Astrocyte of the cerebellum (primary cell): ENCODE measurements at regions not wholly inside any gene's neighbourhood (a gene's known extent, or its start where the extent isn't known, plus 50 kb on each side); places are given as distances from the start of the nearest gene placed in this dataset.
"Not testable (repeated sequence)": the region's sequence is repeated elsewhere in the genome, so short reads cannot be mapped to it uniquely, and the experiment has no call there.

Experiments
- DNase-seq: peaks from one replicate; pipeline ENCODE4 v3.0.0-alpha.2; 2011; ENCODE audit warnings: low read depth
- H3K4me3 ChIP-seq: 2 replicates; pipeline ENCODE4 v1.5.1; 2011; ENCODE audit warnings: mild to moderate bottlenecking, low read depth, low read length, moderate library complexity
- in situ Hi-C: cut with HindIII; loops from 2 replicates; pipeline ENCODE4 v1.10.0; 2017; ENCODE audit warnings: low sequenced_read_pairs
- TF ChIP-seq, protein P1 (sequence below): IDR thresholded peaks from 2 replicates; pipeline ENCODE4 v1.5.1; 2012; ENCODE audit warnings: low read length, low read depth, moderate library complexity, mild to moderate bottlenecking; ENCODE audit errors: missing control alignments

DNA sequence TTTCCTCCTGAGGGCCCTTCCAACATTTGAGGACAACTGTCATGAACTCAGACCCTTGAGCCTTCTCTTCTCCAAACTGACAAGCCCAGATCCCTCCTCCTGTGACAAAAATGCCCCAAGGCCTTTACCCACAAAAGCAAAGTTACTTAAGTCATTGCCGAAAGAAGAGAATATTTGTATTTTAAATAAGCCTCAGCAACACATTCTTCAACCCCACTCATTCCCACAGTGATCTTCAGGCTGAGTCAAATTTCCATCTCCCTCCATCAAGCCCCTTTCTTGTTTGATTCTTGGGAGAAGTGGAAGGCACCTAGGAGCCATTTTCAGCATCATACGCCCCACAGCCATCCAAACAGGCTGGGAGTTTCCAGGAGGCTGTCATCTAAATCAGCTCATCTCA lies 150.8 kb upstream of the PDE1C start:
- no peak for DNase-seq
- H3K4me3 ChIP-seq, result no peak overlapping the region
- in situ Hi-C loops, result no loop called here
- TF ChIP-seq, protein P1, sequence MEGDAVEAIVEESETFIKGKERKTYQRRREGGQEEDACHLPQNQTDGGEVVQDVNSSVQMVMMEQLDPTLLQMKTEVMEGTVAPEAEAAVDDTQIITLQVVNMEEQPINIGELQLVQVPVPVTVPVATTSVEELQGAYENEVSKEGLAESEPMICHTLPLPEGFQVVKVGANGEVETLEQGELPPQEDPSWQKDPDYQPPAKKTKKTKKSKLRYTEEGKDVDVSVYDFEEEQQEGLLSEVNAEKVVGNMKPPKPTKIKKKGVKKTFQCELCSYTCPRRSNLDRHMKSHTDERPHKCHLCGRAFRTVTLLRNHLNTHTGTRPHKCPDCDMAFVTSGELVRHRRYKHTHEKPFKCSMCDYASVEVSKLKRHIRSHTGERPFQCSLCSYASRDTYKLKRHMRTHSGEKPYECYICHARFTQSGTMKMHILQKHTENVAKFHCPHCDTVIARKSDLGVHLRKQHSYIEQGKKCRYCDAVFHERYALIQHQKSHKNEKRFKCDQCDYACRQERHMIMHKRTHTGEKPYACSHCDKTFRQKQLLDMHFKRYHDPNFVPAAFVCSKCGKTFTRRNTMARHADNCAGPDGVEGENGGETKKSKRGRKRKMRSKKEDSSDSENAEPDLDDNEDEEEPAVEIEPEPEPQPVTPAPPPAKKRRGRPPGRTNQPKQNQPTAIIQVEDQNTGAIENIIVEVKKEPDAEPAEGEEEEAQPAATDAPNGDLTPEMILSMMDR, result no peak

DNA sequence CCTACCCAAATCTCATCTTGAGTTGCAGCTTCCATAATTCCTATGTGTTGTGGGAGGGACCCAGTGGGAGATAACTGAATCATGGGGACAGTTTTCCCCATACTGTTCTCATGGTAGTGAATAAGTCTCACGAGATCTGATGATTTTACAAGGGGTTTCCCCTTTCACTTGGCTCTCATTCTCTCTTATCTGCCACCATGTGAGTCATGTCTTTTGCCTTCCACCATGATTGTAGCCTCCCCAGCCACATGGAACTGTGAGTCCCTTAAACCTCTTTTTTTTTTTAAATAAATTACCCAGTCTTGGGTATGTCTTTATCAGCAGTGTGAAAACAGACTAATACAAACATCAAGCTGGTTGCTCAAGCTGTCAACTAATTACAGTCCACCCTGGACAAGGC lies 149.6 kb upstream of the PDE1C start:
- DNase-seq, in situ Hi-C loops: not testable (repeated sequence)

DNA sequence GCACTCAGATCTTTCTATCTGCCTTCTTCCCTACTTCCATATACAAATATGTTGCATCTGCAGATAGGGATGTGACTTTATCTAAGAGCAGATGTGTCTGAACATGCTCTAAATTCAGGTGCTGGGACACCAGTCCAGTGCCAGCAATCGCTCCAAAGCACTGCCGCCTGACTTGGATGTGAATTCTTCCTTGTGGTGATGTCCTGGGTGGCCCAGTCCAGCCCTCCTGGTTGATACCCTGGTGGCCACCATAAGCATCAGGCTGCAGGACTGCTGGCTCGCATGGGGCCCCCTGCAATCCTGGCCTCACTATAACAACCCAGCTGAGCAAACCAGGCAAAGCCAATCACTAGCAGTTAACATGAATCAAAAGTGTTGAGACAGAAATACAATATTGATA lies 149.2 kb upstream of the PDE1C start:
- H3K4me3 ChIP-seq, result no peak overlapping the region
- TF ChIP-seq, protein P1, result no peak
- in situ Hi-C loops, result no loop called here
- no peak for DNase-seq

More for the DNA sequence above, 149.6 kb upstream of the PDE1C start:
- not testable (repeated sequence) for H3K4me3 ChIP-seq

DNA sequence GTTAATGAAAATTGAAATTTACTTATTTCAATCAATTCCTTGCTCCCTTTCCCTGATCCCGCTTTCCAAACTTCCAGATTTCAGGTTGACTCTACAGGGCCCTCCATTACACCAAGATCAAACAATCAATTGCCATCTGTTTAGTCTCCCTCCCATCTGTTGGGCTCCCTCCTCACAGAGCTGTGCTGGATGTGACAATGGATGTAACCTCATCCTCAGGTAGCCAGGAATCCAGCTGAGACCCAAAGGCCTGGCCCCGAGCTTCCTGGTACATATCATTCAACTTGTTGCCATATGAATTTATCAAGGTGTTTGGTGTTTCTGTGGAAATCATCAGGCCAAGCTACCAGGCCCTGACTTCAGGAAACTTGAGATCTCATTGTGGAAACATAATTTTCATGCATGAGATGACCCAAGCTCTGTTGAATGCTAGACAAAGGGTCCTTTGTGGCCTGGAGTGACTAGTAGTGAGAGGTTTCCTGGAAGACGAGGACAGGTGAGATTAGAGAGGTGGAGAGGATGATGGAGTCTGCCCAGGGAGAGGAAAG lies 148.6 kb upstream of the PDE1C start:
- no peak overlapping the region for H3K4me3 ChIP-seq
- TF ChIP-seq, protein P1, result no peak
- DNase-seq, result no peak
- in situ Hi-C loops, result no loop called here

DNA sequence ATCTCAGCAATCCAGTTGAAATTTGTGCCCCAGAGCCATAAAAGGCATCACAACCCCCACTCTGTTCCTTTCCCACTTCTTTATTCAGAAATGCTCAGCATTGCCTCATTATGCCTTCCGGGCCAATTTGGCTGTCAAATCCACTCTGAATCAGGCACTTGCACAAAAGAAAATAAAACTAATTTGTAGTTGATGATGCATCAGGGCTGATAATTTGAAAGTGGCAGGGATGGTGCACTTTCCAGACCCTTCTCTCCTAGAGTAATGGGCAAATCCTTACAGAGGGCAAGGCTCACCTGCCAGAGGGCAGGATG lies 147.9 kb upstream of the PDE1C start:
- in situ Hi-C loops, result no loop called here
- TF ChIP-seq, protein P1, result no peak
- no peak overlapping the region for H3K4me3 ChIP-seq
- no peak for DNase-seq

DNA sequence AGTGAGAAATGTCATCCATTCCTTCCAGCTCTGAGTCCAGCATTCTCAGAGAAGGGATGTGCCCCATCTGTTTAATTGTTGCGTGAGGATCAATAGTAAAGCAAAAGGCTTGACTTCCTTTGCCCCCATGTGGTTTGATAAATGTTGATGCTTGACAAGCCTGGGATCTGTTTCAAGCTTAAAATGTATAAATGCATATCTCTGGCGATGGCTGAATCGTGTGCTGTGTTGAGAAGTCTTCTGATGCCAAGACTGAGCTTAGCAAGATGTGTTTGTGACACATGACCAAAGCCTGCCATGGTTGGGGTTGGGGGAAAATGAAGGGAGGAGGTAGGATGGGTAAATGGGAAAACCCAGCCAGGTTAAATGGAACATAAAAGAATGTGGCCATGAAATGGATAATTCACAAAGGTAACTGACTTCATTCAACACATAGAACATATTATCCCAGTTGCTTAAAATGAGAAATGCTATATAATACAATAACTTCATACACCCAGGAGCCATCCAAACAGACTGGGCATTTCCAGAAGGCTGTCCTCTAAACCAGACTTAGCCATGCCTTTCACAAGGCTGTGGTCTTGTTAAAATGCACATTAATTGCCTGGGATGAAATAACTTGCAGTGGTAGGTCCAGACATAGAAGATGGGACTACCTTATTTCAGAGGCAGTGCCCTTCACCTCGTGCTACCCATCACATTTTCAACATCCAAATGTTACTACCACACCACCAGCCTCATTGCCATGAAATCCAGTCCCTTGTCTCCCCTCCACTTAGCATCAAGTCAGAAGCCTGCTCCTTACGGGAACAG lies 147.3 kb upstream of the PDE1C start:
- TF ChIP-seq, protein P1, result no peak
- in situ Hi-C loops, result no loop called here
- H3K4me3 ChIP-seq, result no peak overlapping the region
- DNase-seq, result no peak

DNA sequence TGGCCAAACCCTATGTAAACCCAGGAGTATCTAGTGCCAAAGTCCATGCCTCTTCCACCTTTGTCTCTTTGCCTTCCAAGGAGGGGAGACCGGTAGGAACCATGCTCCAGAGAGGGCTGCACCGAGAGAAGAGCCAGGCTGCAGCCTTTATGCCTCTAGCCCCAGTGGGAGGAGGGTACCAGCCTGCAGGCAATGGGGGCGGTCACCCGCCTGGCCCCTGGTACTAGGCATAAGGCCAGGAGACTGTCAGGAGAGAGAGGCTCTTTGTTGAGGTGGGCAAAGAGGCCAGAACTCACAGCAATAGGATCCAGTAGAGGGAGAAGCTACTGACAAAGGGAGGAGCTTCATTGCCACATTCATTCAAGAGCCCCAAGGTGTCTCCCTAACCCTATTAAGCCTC lies 146.6 kb upstream of the PDE1C start:
- in situ Hi-C loops, result no loop called here
- H3K4me3 ChIP-seq, result no peak overlapping the region
- DNase-seq, result no peak
- TF ChIP-seq, protein P1, result no peak
